GM20000 (cell line): ENCODE measurements at regions not wholly inside any gene's neighbourhood (a gene's known extent, or its start where the extent isn't known, plus 50 kb on each side); places are given as distances from the start of the nearest gene placed in this dataset.

ENCODE experiments used
- DNase-seq: peaks from one replicate; pipeline ENCODE4 v3.0.0; 2012; ENCODE audit warnings: low spot score
- TF ChIP-seq, protein P1 (sequence below): IDR thresholded peaks from 2 replicates; pipeline ENCODE4 v1.5.1; 2012; ENCODE audit warnings: mild to moderate bottlenecking, control low read depth; ENCODE audit errors: extremely low read depth, missing control alignments

DNA sequence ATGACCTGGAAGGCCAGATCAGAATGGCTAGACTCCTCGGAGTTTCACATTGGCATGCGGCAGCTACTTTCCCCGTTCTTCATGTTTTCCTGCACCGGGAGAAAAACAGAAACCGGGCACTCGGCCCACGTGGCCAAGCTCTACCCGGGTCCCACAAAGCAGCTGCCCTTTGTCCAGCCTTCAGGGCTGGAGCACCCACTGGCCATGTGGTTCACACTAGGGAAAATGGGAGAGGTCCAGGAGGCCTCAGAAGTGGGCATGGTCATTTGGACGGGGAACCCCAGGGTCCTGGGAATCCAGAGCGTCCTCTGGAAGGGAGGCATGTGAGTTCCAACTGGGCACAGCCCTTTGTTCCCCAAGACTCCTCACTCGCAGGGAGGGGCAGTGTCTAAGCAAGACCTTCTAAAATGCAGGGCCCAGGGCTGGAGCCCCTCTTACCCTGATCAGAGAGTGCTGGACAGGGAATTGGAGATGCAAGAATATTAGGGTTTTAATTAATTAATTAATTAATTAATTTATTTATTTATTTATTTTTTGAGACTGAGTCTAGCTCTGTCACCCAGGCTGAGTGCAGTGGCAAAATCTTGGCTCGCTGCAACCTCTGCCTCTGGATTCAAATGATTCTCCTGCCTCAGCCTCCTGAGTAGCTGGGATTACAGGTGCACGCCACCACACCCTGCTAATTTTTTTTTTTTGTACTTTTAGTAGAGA is 97.2 kb upstream of the CPEB4 start:
- no peak for DNase-seq
- TF ChIP-seq, protein P1, sequence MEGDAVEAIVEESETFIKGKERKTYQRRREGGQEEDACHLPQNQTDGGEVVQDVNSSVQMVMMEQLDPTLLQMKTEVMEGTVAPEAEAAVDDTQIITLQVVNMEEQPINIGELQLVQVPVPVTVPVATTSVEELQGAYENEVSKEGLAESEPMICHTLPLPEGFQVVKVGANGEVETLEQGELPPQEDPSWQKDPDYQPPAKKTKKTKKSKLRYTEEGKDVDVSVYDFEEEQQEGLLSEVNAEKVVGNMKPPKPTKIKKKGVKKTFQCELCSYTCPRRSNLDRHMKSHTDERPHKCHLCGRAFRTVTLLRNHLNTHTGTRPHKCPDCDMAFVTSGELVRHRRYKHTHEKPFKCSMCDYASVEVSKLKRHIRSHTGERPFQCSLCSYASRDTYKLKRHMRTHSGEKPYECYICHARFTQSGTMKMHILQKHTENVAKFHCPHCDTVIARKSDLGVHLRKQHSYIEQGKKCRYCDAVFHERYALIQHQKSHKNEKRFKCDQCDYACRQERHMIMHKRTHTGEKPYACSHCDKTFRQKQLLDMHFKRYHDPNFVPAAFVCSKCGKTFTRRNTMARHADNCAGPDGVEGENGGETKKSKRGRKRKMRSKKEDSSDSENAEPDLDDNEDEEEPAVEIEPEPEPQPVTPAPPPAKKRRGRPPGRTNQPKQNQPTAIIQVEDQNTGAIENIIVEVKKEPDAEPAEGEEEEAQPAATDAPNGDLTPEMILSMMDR = no peak

DNA sequence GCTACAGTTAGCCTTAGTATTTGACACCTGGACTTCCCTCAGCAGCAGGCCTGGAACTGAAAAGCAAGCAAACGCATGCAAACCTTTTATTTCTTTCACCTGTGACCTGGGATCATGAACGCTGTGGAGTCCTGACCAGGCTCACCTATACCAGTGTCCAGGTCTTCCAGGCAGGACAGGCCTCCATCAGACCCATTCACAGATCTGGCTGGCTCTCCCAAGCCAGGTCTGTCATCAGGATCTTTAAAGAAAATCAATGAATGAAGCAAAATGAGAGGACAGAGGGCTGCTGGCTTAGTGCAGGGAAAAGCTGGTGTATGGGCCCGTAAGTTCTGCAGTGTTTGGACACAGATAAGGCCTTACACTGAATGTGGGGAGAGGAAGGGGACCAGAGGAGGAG is 96.3 kb upstream of the CPEB4 start:
- TF ChIP-seq, protein P1 = no peak
- no peak for DNase-seq

DNA sequence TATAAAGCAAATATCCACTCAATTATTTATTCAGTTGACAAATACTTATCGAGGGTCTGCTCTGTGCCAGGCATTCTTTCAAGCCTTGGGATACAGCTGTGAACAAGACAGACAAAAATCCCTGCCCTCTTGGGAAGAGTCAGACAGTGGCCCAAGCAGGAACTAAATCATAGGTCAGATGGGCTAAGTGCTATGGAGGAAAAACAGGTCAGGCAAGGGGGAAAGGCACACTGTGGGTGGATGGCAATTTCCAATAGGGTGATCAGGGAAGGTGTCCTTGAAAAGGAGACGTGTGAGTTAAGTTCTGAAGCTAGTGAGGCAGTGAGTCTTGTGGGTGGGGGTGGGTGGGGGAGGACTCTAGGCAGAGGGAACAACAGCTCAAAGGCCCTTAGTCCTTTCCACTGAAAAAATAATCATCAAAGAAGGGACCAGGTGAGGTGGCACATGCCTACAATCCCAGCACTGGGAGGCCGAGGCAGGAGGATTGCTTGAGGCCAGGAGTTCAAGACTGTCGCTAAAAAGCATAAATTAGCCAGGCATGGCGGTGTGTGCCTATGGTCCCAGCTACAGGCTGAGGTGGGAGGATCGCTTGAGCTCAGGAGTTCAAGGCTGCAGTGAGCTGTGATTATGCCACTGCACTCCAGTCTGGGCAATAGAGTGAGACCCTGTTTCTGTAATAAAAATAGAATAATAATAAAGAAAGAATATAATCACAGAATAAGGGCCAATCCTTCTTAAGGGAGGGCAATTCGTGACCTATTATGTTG is 95.2 kb upstream of the CPEB4 start:
- TF ChIP-seq, protein P1 = no peak
- no peak for DNase-seq

DNA sequence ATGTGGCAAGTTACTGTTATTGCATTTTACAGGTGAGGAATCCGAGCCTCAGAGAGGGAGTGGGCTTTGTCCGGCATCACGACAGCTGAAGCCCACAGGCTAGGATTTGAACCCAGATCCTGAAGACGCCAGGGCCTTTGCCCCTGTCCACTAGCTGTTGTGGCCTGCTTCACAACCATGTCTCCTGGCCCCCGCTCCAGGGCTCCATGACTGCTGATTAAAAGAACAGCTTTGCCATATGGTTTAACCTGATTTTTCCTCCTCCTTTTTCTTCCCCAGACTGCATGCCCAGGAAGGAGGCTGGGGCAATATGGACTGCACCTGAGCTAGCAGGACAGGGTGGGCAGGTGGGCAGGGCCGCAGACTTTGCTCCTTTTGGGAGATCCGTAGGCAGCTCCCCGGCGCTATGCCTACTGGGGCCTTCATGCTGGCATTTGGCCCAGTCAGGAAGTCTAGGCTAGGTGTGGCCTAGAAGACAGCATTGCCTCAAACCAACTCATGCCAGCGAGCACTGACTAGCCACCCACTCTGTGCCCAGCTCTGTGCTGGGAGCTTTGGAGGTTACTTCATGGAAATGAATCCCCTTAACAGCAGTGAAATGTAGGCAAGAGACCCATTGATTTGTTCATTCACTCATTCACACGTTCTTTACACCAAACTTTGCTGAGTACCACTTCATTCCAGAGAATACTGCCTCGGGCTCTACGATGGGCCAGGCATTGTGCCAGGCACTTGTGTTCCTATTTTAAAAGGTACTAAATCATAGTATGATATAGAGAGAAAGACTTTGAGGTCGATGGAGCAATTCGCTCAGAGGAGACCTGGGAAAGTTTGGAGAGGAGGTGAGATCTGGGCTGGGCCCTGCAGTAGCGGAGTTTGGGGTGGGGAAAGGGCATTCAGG is 94.3 kb upstream of the CPEB4 start:
- no peak for DNase-seq
- TF ChIP-seq, protein P1 = no peak

DNA sequence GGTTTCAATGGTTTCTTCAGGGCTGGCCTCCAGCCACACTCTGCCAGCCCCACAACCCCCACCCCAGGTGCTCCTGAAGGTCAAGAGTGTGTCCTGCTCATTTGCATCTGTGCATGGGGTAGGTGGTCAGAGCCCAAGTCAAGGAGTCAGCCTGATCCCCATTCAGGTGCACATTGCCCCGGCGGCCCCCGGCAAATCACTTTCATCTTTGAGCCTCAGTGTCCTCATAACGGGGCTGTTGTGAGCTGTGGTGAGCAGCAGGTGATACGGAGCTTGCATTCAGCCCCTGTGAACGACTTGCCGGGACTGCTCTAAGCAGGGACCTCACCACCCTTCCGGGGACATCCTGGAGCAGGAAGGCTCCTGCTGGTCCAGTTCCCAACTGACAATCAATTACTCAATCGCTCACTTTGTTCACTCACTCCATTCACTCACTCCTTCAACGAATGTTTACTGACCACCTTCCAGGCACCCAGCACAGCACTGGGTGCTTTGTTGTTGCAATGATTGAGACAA is 93.2 kb upstream of the CPEB4 start:
- TF ChIP-seq, protein P1 = no peak
- DNase-seq = no peak

DNA sequence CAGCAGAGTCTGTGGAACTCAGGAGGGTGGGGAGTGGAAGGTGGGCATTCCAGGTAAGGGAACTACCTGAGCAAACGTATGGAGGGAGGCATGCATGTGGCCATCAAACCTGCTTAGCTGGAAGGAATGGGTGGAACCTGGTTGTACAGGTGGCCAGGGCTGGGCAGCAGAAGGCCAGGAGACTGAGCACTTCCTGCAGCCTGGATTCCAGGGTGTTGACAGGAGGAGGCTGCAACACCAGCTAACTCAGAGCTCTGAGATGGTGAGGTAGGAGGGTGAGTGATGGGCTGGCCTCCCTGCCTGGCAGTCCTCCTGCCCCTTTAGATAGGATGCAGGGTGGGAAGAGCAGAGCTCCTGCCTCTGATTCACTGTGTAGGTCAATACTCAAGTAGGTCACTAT is 92.5 kb upstream of the CPEB4 start:
- TF ChIP-seq, protein P1 = no peak
- DNase-seq = no peak
